Kidney (tissue), 13 donors: ENCODE measurements at regions not wholly inside any gene's neighbourhood (a gene's known extent, or its start where the extent isn't known, plus 50 kb on each side); places are given as distances from the start of the nearest gene placed in this dataset.
"Not testable (repeated sequence)": the region's sequence is repeated elsewhere in the genome, so short reads cannot be mapped to it uniquely, and the experiment has no call there.

Experiments used
- DNase-seq, 5 donors: peaks; one replicate each; pipeline ENCODE4 v3.0.0-alpha.2; 2013 to 2020
- FAIRE-seq: peaks from 2 replicates; lab custom pipeline; 2012; peaks lifted over from hg19 to GRCh38; lab: Jason Lieb, UNC
- H3K27ac ChIP-seq, 2 donors: one replicate each; pipeline ENCODE4 v1.7.0; 2013; ENCODE audit warnings: low read depth in 2 of 2, low read length in 2 of 2, inconsistent platforms in 1 of 2
- H3K27me3 ChIP-seq: one replicate; pipeline ENCODE4 v1.7.1; 2013; ENCODE audit warnings: low read length, inconsistent platforms; ENCODE audit not compliant: control insufficient read depth, insufficient read depth
- H3K36me3 ChIP-seq, 3 donors: one replicate each; pipeline versions ENCODE4 v1.7.0 to v1.7.1; 2013; ENCODE audit warnings: low read length in 3 of 3, control low read depth in 1 of 3, inconsistent platforms in 1 of 3; ENCODE audit not compliant: insufficient read depth in 3 of 3, control insufficient read depth in 2 of 3
- H3K4me1 ChIP-seq, 3 donors: one replicate each; pipeline versions ENCODE4 v1.7.0 to v1.7.1; 2013; ENCODE audit warnings: low read length in 3 of 3, inconsistent platforms in 1 of 3, low read depth in 1 of 3; ENCODE audit not compliant: control insufficient read depth in 2 of 3, insufficient read depth in 2 of 3
- H3K4me3 ChIP-seq, 3 donors: one replicate each; pipeline versions ENCODE4 v1.7.0 to v1.8.1; 2013; ENCODE audit warnings: low read length in 3 of 3, control low read depth in 1 of 3, inconsistent platforms in 1 of 3
- H3K9ac ChIP-seq, 3 donors: one replicate each; pipeline versions ENCODE4 v1.7.0 to v1.7.1; 2013; ENCODE audit warnings: low read length in 3 of 3, control low read depth in 1 of 3, inconsistent platforms in 1 of 3
- H3K9me3 ChIP-seq, 3 donors: one replicate each; pipeline versions ENCODE4 v1.7.0 to v1.7.1; 2013; ENCODE audit warnings: low read length in 3 of 3, control low read depth in 1 of 3, inconsistent platforms in 1 of 3; ENCODE audit not compliant: control insufficient read depth in 2 of 3, insufficient read depth in 1 of 3
- CTCF ChIP-seq: IDR thresholded peaks from 3 replicates; pipeline ENCODE4 v1.5.1; 2012; ENCODE audit warnings: mild to moderate bottlenecking, moderate library complexity, borderline replicate concordance; ENCODE audit not compliant: insufficient read depth; ENCODE audit errors: extremely low read depth
- intact Hi-C: fragments of 100-400 bp; cut with DNase I; formaldehyde crosslinking; loops from one replicate; pipeline ENCODE4 v1.11.1; 2022
- donor health status: control.
- donor health status: control.
- donor health status: control.
- donor health status: control.
- donor health status: control.
- donor health status: DM: yes; HTN: yes; CAD: no.
- donor health status: Normal renal cell carcinoma (clear cell type).

DNA sequence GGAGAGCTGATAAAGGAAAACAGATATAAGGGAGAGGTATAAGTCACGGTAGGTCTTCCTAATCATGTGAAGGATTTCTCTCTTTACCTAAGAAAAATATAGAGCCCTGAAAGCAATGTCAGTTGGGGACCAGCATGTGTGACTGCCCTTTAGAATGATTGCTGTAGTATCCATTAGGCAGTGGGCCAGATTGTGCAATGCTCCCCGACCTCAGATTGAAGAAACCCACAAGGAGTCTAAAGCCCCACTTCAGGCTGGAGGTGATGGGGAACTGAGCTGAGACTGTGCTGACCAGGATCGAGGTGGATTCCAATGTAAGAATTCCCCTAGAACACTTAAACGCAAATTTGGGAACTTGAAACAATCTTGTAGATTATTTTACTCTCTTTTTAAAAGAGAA lies 614.4 kb downstream of the LIG4 start:
- no peak for DNase-seq
- Histone ChIP-seq H3K9ac (no peak overlapping the region), H3K36me3 (no peaks in the 10 kb centered on the region), H3K27ac (no peak overlapping the region), H3K27me3 (no peaks in the 10 kb centered on the region), H3K9me3 (no peaks in the 10 kb centered on the region), H3K4me1 (no peaks in the 10 kb centered on the region), H3K4me3 (no peak overlapping the region)
- TF ChIP-seq CTCF: no peak
- no peak for FAIRE-seq
- intact Hi-C loops: no loop called here

- not testable (repeated sequence) for FAIRE-seq
These were observed 619.0 kb downstream of the LIG4 start for GRCh38 chr13:107596306-107596705.

GRCh38 chr13:107590556-107590955 lies 624.8 kb downstream of the LIG4 start:
- DNase-seq: peak in 1 of 5 donors; percentile 2
- H3K27me3 ChIP-seq: no peaks in the 10 kb centered on the region

More at GRCh38 chr13:107596306-107596705, 619.0 kb downstream of the LIG4 start:
- H3K4me1 ChIP-seq, H3K9me3 ChIP-seq, H3K27me3 ChIP-seq, H3K27ac ChIP-seq, H3K4me3 ChIP-seq, H3K9ac ChIP-seq, DNase-seq, intact Hi-C loops, H3K36me3 ChIP-seq: not testable (repeated sequence)

DNA sequence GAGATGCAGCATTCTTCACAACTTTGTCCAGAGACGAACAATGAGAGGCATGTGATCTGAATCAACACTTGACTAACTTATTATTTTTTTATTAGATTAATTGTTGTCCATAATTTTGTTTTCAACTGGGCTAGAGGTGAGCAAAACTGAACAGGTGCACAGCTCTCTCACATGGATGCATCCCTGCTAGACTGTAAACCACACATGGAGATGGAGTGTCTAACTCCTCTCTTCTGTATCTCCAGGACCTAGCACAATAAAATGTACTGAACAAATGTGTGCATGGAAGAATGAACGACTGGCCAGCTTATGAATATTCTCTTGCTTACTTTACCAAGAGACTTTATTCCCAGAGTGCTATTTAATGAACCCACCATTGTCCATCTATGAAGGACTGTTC lies 627.7 kb downstream of the LIG4 start:
- intact Hi-C loops: no loop called here
- no peaks in the 10 kb centered on the region for H3K9me3 ChIP-seq
- FAIRE-seq: no peak
- no peak overlapping the region for H3K27ac ChIP-seq
- H3K9ac ChIP-seq: no peak overlapping the region
- H3K4me3 ChIP-seq: no peak overlapping the region
- no peaks in the 10 kb centered on the region for H3K36me3 ChIP-seq
- no peaks in the 10 kb centered on the region for H3K4me1 ChIP-seq
- no peaks in the 10 kb centered on the region for H3K27me3 ChIP-seq
- TF ChIP-seq CTCF: no peak
- DNase-seq: no peak

More at GRCh38 chr13:107590556-107590955, 624.8 kb downstream of the LIG4 start:
- intact Hi-C loops: no loop called here
- Histone ChIP-seq H3K9ac (no peak overlapping the region), H3K9me3 (no peaks in the 10 kb centered on the region), H3K4me1 (no peaks in the 10 kb centered on the region), H3K27ac (no peak overlapping the region), H3K4me3 (no peak overlapping the region), H3K36me3 (no peaks in the 10 kb centered on the region)
- no peak for FAIRE-seq
- TF ChIP-seq CTCF: no peak
